ENCODE measurements at regions not wholly inside any gene's neighbourhood (a gene's known extent, or its start where the extent isn't known, plus 50 kb on each side); places are given as distances from the start of the nearest gene placed in this dataset.

GRCh38 chr18:61057443-61057842 lies 275.8 kb upstream of the CDH20 start:
- DNase-seq (ENCODE audit: low read depth in 4 of 4, low spot score in 3 of 4) = no peak

GRCh38 chr18:61062258-61062657 lies 271.0 kb upstream of the CDH20 start:
- DNase-seq (ENCODE audit: low read depth in 4 of 4, low spot score in 3 of 4) = no peak

- no peak for DNase-seq (ENCODE audit: low read depth in 4 of 4, low spot score in 3 of 4)
Measured at GRCh38 chr18:61064911-61065310, 268.3 kb upstream of the CDH20 start.

- no peak for DNase-seq (ENCODE audit: low read depth in 4 of 4, low spot score in 3 of 4)
Measured at GRCh38 chr18:61076986-61077385, 256.2 kb upstream of the CDH20 start.

- DNase-seq (ENCODE audit: low read depth in 4 of 4, low spot score in 3 of 4) = no peak
Measured at GRCh38 chr18:61079714-61080113, 253.5 kb upstream of the CDH20 start.

GRCh38 chr18:61080954-61081528 lies 252.2 kb upstream of the CDH20 start:
- DNase-seq (ENCODE audit: low read depth in 4 of 4, low spot score in 3 of 4) = no peak

GRCh38 chr18:61082976-61083630 lies 250.1 kb upstream of the CDH20 start:
- DNase-seq (ENCODE audit: low read depth in 4 of 4, low spot score in 3 of 4) = no peak

- DNase-seq (ENCODE audit: low read depth in 4 of 4, low spot score in 3 of 4) = no peak
Measured at GRCh38 chr18:61085036-61085435, 248.2 kb upstream of the CDH20 start.

- peak in 1 of 4 donors; percentile 35 for DNase-seq (ENCODE audit: low read depth in 4 of 4, low spot score in 3 of 4)
Measured at GRCh38 chr18:61085761-61086160, 247.5 kb upstream of the CDH20 start.

- DNase-seq (ENCODE audit: low read depth in 4 of 4, low spot score in 3 of 4) = no peak
Measured at GRCh38 chr18:61086657-61087056, 246.6 kb upstream of the CDH20 start.

- no peak for DNase-seq (ENCODE audit: low read depth in 4 of 4, low spot score in 3 of 4)
Measured at GRCh38 chr18:61091379-61091778, 241.9 kb upstream of the CDH20 start.

GRCh38 chr18:61093965-61094364 lies 239.3 kb upstream of the CDH20 start:
- DNase-seq (ENCODE audit: low read depth in 4 of 4, low spot score in 3 of 4) = no peak

GRCh38 chr18:61096226-61096625 lies 237.0 kb upstream of the CDH20 start:
- peak in 1 of 4 donors; percentile 12 for DNase-seq (ENCODE audit: low read depth in 4 of 4, low spot score in 3 of 4)

- no peak for DNase-seq (ENCODE audit: low read depth in 4 of 4, low spot score in 3 of 4)
Measured at GRCh38 chr18:61107113-61107512, 226.1 kb upstream of the CDH20 start.

- DNase-seq (ENCODE audit: low read depth in 4 of 4, low spot score in 3 of 4) = no peak
Measured at GRCh38 chr18:61108706-61109105, 224.5 kb upstream of the CDH20 start.

GRCh38 chr18:61123309-61123708 lies 209.9 kb upstream of the CDH20 start:
- no peak for DNase-seq (ENCODE audit: low read depth in 4 of 4, low spot score in 3 of 4)

GRCh38 chr18:61127714-61128467 lies 205.3 kb upstream of the CDH20 start:
- peak in 2 of 4 donors; percentile 5 to 6 for DNase-seq (ENCODE audit: low read depth in 4 of 4, low spot score in 3 of 4)

GRCh38 chr18:61129001-61129400 lies 204.2 kb upstream of the CDH20 start:
- DNase-seq (ENCODE audit: low read depth in 4 of 4, low spot score in 3 of 4) = no peak

- DNase-seq (ENCODE audit: low read depth in 4 of 4, low spot score in 3 of 4) = no peak
Measured at GRCh38 chr18:61132031-61132430, 201.2 kb upstream of the CDH20 start.

- DNase-seq (ENCODE audit: low read depth in 4 of 4, low spot score in 3 of 4) = no peak
Measured at GRCh38 chr18:61133783-61134182, 199.4 kb upstream of the CDH20 start.

GRCh38 chr18:61136711-61137251 lies 196.4 kb upstream of the CDH20 start:
- no peak for DNase-seq (ENCODE audit: low read depth in 4 of 4, low spot score in 3 of 4)

- no peak for DNase-seq (ENCODE audit: low read depth in 4 of 4, low spot score in 3 of 4)
Measured at GRCh38 chr18:61141691-61142090, 191.5 kb upstream of the CDH20 start.
